GM21786 (cell line): ENCODE measurements at regions not wholly inside any gene's neighbourhood (a gene's known extent, or its start where the extent isn't known, plus 50 kb on each side); places are given as distances from the start of the nearest gene placed in this dataset.
"Not testable (repeated sequence)": the region's sequence is repeated elsewhere in the genome, so short reads cannot be mapped to it uniquely, and the experiment has no call there.

ENCODE experiments used
- ATAC-seq: cut with Tn5 transposase; IDR thresholded peaks from one replicate; pipeline ENCODE4 v1.9.1; 2021; ENCODE audit not compliant: unreplicated experiment

DNA sequence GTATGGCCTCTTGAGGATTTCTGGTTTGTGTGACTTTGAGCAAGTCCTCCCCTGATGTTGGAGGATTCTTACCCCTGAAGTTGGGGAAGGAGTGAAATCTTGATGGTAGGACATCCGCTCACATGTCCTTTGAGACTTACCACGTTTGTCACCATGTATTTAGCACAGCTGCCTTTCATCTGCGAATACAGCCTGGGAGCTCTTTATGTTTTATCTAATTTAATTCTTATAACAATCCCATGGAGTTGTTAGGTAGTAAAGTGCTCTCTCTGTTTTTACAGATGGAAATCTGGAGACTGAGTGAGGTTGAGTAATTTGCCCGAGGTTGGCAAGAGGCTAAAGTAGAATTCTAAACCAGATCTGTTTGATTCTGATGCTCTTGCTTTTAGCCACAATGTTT lies 154.9 kb upstream of the PLGLB2 start:
- ATAC-seq: not testable (repeated sequence)

DNA sequence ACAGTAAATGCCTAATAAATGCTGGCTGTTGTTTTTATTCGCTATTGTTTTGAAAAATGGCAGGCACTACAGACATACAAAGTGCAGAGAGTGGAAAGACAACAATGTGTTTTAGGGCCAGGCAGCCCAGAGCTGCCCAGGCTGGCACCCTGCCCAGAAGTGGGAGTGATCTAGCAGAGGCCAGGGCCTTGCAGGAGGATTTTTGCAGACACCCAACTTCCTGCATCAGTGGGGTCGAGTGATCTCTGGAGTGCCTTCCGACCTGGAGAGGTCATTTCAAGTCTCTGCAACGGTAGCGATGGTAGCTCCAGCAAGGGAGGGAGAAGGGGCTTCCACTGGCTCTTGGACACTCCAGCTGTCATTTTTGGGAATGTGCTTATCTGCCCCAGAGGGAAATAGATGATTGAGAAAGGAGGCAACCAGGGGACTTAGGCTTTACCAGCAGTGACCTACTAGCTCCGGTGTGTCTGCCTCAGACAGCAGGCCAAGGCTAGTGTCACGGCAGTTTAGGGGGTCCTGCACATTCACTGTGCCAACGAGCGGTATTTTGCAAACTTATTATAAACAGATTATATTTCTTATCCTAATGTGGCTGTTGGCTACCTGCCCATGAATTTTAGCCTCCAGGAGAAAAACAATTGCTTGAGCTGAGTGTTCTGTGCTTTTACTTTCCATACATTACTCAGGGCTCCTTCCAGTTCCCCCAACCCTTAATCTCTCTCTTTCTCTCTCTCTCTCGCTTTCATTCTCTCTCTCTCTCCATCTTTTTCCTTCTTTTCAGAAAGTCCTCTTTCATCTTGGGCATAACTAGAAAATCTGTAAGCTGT lies 153.9 kb upstream of the PLGLB2 start:
- not testable (repeated sequence) for ATAC-seq

DNA sequence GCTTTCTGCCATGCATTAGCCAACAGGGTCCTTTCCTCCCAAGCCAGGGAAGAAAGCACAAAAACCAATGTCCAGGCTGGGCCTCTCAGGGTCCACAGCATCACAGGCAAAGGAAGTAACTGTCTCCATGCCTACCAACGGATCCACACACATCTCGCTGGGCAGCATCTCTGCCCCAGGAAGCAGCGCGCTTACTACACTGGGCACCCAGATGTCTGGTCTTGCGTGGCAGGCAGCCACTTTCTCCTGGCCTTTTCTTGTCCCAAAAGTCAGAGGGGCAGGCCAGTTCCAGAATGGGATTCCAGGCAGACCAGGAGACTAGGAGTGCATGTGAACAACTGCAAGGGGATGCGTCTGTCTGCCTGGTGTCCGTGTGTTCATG lies 153.3 kb upstream of the PLGLB2 start:
- not testable (repeated sequence) for ATAC-seq

DNA sequence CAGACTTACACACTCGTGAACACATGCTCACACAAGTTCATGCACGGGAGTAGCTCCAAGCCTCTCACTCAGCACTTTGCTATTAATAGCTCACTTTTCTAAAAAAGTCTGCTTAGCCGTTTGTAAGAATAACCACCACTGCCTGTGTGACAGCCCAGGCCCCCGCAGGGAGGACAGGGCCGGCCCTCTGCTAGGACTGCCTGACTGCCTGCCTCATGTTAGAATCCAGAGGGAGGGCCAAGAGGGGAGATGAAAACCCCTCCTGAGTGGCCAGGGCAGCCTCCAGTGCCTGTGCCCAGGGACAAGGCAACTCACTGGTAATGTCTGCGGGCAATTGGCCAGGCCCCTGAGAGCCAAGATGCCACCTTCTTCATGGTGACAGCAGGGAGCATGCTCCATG lies 152.9 kb upstream of the PLGLB2 start:
- ATAC-seq: not testable (repeated sequence)

DNA sequence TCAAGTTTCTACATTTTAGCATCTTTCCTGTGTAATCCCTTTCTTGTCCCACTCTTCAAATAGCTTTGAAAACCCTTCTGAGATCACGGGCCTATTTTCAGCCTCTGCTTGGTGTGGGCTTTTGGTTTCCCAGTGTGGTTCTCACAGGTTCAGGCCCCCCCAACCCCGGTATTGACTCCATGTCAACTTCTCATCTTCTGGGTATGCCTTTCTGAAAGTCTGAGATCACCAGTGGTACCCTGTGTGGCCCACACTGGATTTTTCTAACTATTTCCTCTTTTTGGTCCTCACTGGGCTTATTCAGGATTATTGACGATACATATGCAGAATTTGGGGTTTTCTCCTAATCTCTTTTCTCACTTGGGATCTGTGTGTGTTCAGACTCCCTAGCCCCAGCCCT lies 146.9 kb upstream of the PLGLB2 start:
- ATAC-seq: not testable (repeated sequence)

DNA sequence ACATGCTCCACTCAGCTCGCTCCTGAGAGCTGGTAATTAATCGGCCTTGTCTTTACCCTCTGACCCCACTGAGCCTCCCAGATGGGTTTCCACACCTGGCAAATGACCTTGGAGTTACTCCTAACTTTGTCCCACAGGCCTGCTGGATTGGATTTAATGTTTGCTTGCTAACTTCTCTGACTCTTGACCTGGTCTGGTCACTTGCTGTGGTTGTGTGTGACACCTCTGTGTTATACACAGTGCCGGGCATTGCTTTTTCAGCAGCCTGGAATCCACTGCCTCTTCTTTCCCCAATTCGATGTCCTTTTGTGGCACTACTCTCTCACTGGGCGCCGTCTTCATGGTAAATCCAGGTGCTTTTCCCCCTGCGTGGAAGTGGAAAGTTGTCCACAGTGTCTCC lies 145.8 kb upstream of the PLGLB2 start:
- ATAC-seq: not testable (repeated sequence)

DNA sequence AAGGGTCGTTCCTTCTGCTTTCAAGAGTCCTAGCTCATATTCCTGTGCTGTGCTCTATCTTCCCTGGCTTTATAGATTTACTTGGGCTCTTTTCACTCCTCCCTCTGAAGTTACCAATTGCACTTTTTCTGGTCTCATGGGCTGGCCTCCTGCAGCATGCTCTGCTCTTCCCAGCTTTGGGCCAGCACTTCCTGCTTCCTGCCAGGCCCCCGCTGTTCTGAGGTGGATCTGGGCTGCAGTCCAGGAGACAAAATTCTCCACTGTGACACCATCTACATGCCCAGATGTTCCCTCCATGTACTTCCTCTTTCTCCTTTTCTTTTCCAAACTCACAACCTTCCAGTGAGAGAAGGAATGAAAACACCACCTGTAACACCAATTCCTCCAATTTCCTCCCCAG lies 145.2 kb upstream of the PLGLB2 start:
- not testable (repeated sequence) for ATAC-seq

DNA sequence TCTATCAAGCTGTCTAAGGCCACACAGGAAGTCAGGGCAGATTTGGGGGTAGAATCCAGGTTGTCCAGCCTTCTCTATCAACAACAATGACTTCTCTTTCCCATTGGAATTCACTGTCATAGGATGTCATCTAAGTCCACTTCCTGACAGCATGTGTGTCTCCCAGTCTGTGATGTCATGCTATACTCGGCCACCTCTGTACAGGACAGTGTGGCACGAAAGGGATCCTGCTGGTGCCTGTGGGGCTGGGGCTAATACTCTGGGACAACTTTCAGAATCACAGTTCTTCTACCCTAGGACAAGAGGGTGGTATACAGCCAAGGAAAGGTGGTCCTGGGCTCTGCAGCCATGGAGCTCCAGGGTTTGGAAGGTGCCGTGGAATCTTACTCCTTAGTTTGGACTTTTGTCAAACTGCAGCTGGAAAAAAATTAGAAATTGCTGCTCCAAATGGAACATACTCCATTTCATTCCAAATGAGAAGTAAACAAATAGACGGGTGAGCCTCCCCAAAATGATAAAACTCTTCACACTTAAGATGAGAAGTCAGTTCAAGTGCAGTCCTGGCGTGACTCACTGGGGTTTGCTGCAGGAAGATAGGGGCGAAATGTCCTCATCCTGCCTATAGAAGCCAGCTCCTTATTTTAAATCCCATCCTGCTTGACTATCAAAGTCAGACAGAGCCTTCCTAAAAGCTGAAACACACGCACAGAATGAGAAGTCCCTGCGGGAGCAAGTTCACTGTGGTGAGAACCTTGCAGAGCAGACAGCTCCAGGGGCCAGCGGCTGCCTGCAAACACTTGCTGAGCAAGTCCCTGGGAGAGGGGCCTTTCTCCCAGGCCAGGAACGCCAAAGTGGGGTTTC lies 144.2 kb upstream of the PLGLB2 start:
- ATAC-seq: not testable (repeated sequence)

DNA sequence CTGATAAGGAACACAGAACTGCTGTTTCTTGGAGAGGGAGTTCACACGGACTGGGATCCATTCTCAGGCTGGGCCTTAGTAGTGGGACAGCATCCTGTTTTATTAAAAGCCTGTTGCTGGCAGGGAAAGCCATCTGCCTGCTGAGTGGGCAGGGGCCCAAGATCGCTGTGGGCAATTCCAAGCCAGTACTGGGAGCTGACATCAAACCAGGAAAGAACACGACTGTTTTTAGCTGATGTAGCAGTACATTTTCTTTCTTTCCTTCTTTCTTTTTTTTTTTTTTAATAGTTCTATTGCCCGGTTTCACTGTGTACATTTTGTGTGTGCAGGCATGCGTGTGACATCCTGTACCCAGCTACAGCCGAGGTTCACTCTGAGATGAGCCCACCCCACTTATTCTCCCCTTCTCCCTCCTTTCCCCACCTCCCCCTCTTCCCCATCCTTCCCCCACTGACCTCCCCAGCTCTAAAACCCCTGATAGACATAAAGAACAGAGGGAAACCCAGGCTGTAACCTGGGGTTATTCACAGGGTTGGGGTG lies 143.5 kb upstream of the PLGLB2 start:
- not testable (repeated sequence) for ATAC-seq

DNA sequence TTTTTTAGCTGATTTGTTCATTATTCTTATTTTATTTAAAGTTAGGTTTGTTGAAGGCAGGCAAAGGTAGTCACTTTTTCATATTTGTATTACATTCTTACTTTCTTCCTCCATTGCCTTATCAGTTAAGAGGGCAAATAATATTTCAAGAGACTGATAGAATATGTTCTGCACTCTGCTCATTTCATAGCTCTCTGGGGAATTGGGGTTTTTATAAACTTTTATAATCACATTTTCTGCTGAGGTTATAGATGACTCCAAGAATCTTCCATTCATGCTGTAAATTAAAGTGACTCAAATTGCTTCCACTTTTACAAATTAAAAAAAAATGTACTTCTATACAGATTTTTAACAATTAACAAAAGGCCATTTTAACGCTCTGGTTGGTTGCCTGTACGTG lies 142.9 kb upstream of the PLGLB2 start:
- ATAC-seq: not testable (repeated sequence)

DNA sequence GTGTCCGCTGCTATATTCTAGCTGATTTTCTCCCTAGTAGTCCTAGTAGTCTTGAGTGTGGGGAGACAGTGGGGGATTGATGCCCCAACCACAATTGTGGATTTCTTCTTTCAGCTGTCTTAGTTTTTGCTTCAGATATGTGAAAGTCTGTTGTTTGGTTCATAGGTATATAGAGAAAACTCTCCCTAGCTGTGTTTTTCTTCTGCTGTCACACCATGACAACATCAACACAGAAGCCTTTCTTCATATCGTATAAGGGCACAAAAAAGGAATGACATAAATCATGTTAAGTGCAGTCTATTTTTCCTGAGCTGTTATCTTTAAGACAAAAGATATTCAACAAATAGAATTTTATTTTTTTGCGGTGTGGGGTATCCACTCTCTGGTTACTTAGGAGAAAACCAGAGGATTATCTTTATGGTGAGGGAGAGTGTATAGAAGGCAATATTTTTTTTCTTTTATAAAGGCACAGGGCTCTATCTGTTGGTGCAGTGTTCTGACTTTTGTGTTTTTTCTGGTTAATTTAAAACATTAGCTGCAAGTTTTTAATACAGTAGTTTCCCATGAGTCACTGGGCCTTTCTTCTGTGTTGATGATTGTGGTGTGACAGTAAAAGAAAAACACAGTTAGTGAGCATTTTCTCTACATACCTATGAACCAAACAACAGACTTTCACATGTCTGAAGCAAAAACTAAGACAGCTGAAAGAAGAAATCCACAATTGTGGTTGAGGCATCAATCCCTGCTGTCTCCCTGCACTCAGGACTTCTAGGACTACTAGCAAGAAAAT lies 139.3 kb upstream of the PLGLB2 start:
- not testable (repeated sequence) for ATAC-seq

DNA sequence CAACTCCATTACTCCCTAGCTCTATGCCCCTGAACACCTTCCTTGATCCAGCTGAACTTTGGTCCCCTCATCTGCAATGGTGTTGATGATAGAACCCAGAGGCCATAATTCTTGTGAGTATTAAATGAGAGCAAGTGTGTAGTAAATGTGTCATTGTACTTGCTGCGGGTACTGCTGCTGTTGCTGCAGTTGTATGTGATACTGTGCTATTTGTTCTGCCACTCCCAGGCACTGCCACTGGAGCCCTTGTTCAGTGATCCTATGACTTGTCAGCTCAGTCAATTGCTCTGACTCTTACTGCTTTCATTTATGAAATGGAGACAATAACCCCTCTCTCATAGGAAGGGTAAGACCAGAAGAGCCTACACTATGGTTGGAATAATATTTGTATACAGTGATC lies 136.9 kb upstream of the PLGLB2 start:
- ATAC-seq: not testable (repeated sequence)

DNA sequence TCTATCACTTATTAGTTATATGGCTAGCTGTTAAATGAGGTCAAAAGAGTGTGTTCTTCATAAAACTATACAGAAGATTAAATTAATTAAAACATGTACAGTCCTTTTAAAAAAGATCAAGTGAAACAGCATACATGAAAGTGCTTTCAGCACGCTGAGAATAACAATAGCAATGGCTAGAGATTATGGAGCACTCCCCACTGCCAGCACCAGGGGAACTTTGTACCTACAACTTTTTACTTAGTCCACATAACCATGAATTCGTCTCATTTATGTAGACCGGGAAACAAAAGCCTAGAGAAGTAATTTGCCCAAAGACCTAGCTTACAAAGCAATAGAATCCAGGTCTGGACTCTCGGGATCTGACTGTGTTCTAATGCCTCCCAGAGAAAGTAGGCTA lies 136.5 kb upstream of the PLGLB2 start:
- not testable (repeated sequence) for ATAC-seq

DNA sequence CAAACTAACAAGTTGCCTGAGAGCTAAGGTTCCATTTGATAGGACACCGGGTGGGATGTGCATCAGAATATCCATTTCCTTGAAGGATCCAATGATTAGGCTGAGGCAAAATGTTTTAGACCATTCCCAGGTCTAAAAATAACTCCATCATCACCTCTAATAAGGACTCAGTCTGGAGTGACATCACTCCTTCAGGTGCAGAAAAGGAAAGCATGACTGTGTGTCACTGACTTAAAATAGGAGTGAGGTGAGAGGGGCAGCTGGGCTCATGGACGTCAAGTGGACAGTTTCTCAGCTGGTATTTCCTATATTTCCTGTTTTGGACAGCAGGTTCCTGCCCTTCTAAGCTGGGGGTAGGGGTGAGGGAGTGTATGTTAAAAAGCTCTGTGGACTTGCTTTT lies 135.9 kb upstream of the PLGLB2 start:
- not testable (repeated sequence) for ATAC-seq

DNA sequence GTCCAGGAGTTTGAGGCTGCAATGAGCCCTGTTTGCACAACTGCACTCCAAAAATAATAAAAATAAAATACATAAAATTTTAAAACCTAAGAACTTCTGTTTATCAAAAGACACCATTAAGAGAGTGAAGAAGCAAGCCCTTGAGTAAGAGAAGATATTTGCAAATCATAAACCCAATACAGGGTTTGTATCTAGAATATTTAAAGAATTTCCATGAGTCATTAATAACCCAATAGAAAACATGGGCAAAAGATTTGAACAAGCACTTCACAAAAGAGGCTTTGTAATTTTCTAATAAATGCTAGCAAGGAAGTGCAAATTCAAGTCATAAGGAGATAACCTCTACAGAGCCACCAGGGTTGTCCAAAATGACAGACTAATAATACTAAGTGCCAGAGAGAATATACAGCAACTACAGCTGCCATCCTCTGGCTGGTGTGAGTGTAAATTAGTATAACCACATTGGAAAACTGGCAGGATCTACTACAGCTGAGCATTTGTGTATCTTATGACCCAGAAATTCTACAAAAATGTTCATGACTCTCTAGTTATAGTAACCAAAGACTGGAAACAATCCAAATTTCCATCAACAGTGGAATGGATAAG lies 133.0 kb upstream of the PLGLB2 start:
- ATAC-seq: not testable (repeated sequence)

DNA sequence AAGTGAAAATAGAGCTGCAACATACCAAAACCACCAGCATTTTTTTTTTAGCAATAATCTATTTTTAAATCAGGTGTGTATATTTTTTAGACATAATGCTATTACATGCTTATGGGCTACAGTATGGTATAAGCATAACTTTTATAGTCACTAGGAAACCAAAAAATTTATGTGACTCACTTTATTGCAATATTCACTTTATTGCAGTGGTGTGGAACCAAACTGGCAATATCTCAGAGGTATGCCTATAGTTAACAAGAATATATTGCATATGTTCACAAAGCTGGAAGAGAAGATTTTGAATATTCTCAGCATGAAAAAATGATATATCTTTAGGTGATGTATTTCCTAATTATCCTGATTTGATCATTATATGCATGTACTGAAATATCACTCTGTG lies 128.8 kb upstream of the PLGLB2 start:
- ATAC-seq: not testable (repeated sequence)

DNA sequence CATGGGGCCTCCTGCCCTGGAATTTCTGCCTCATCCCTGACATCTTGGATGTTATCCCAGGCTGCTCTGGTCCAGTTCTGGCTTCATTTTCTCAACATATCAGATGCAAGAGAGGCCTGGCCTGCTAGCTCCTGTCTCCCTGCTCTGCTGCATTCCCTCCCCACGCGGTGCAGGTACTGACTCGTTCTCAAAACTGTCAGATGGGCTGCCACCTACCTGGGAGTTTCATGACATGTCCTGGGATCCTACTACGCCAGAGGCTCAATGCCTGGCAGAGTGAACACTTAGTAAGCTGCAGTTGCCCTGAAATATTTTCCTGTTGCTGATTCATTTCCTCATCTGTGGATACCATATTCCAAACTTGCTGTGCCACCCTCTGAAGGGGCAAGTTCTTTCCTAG lies 126.7 kb upstream of the PLGLB2 start:
- not testable (repeated sequence) for ATAC-seq

DNA sequence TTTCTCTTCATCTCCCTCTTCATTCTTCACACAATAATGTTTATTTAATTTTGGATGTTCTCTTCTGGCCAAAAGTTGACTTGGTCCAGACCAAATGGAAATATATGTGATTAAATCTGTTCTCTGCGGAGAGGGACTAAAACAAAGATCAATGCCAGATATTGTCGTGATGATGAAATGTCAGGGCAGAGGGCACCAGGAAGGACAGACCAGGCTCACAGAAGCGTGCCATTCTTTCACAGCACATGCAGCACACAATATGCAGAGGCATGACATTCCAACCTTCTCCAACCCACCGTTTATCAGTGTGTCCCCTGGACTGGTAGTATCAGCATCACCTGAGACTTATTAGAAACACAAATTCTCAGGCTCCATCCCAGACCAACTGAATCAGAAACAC lies 125.2 kb upstream of the PLGLB2 start:
- ATAC-seq: not testable (repeated sequence)

DNA sequence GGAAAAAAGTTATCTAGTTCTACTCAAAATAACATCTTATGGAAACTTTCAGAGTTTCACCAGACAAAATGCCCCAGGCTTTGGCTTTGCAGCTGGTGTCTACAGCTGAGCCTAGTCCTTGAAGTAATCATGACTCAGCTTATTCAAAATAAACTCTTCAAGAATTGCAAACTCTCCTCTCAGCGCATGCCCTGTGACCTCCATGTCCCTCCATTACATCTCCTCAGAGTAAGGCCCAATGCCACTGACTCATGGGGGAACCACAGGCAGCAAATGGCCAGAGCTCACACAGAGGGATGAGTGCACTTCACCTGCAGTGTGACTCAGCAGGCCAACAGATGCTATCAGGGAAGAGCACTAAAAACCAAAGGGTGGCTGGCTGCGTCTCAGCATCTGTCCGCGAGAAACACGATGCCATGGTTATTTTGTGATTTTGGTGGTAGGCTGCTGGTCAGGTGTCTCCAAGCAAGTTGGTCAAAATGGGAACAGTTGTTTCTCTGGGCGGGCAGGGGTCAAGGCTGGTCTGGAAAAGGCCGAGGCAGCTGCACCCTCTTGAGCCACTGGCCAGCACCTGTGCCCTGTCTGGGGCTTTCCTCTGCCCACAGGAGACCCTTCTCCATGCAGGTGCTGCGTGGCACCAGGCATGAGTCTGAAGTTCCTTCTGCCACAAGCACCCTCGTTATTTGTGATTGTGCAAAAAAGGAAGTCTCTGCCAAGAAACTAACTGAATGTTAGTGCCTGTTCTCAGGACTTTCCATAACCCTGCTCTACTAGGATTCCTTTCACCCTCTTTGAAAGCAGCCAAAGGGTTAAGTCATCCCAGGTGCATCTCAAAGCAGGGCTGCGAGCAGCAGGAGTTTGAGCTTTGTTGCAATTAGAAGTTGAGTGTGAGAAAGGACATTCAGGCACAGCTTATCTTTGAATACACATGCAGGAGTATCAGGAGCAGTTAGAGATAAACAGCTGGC lies 118.1 kb upstream of the PLGLB2 start:
- not testable (repeated sequence) for ATAC-seq
